ENCODE measurements at regions not wholly inside any gene's neighbourhood (a gene's known extent, or its start where the extent isn't known, plus 50 kb on each side); places are given as distances from the start of the nearest gene placed in this dataset.

- H3K4me1 ChIP-seq: no peaks in the 10 kb centered on the region
- H3K36me3 ChIP-seq (ENCODE audit: control insufficient read depth, insufficient read depth, low read length): no peaks in the 10 kb centered on the region
- no peak overlapping the region for H3K4me3 ChIP-seq (ENCODE audit: low read depth, low read length)
- no peaks in the 10 kb centered on the region for H3K27me3 ChIP-seq (replicated peaks; ENCODE audit: control insufficient read depth, insufficient read depth, low read length)
- Mint-ChIP-seq H3K9me3 (ENCODE audit: unreplicated experiment) (no peaks in the 10 kb centered on the region), H3K4me1 (ENCODE audit: low read depth, unreplicated experiment) (no peaks in the 10 kb centered on the region), H3K36me3 (ENCODE audit: insufficient read depth, unreplicated experiment) (peaks cover 6% of the 10 kb centered on the region), H3K27ac (ENCODE audit: unreplicated experiment) (no peak overlapping the region), H3K4me3 (ENCODE audit: unreplicated experiment) (no peak overlapping the region), H3K27me3 (ENCODE audit: insufficient read depth, unreplicated experiment) (no peaks in the 10 kb centered on the region)
- no peaks in the 10 kb centered on the region for H3K9me3 ChIP-seq
- ChIA-PET POLR2A (no interaction called here), CTCF (no interaction called here)
- no TSS peak for BruUV-seq (replicated peaks)
- TF ChIP-seq, protein P1, sequence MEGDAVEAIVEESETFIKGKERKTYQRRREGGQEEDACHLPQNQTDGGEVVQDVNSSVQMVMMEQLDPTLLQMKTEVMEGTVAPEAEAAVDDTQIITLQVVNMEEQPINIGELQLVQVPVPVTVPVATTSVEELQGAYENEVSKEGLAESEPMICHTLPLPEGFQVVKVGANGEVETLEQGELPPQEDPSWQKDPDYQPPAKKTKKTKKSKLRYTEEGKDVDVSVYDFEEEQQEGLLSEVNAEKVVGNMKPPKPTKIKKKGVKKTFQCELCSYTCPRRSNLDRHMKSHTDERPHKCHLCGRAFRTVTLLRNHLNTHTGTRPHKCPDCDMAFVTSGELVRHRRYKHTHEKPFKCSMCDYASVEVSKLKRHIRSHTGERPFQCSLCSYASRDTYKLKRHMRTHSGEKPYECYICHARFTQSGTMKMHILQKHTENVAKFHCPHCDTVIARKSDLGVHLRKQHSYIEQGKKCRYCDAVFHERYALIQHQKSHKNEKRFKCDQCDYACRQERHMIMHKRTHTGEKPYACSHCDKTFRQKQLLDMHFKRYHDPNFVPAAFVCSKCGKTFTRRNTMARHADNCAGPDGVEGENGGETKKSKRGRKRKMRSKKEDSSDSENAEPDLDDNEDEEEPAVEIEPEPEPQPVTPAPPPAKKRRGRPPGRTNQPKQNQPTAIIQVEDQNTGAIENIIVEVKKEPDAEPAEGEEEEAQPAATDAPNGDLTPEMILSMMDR (IDR thresholded peaks at IDR 0.05; ENCODE audit: insufficient read depth in 1 of 2, low read depth in 1 of 2, low read length in 1 of 2, severe bottlenecking in 1 of 2, unreplicated experiment in 1 of 2): no peak
- no peak for DNase-seq
- intact Hi-C loops (cut with micrococcal nuclease; ENCODE audit: unreplicated experiment): no loop called here
Measured at GRCh38 chr21:31395268-31395667, 51.2 kb upstream of the TIAM1 start.

- H3K4me3 Mint-ChIP-seq (ENCODE audit: unreplicated experiment): no peak overlapping the region
- no peak for DNase-seq
- H3K36me3 ChIP-seq (ENCODE audit: control insufficient read depth, insufficient read depth, low read length): no peaks in the 10 kb centered on the region
- H3K27ac Mint-ChIP-seq (ENCODE audit: unreplicated experiment): no peak overlapping the region
- no TSS peak for BruUV-seq (replicated peaks)
- CTCF ChIA-PET: no interaction called here
- intact Hi-C loops (cut with micrococcal nuclease; ENCODE audit: unreplicated experiment): no loop called here
- TF ChIP-seq, protein P1 (IDR thresholded peaks at IDR 0.05; ENCODE audit: insufficient read depth in 1 of 2, low read depth in 1 of 2, low read length in 1 of 2, severe bottlenecking in 1 of 2, unreplicated experiment in 1 of 2): no peak
- H3K9me3 ChIP-seq: no peaks in the 10 kb centered on the region
- H3K36me3 Mint-ChIP-seq (ENCODE audit: insufficient read depth, unreplicated experiment): peaks cover 6% of the 10 kb centered on the region
- no peak overlapping the region for H3K4me3 ChIP-seq (ENCODE audit: low read depth, low read length)
- POLR2A ChIA-PET: no interaction called here
- H3K27me3 ChIP-seq (replicated peaks; ENCODE audit: control insufficient read depth, insufficient read depth, low read length): no peaks in the 10 kb centered on the region
- H3K4me1 Mint-ChIP-seq (ENCODE audit: low read depth, unreplicated experiment): no peaks in the 10 kb centered on the region
- no peaks in the 10 kb centered on the region for H3K27me3 Mint-ChIP-seq (ENCODE audit: insufficient read depth, unreplicated experiment)
- no peaks in the 10 kb centered on the region for H3K4me1 ChIP-seq
- no peaks in the 10 kb centered on the region for H3K9me3 Mint-ChIP-seq (ENCODE audit: unreplicated experiment)
Measured at GRCh38 chr21:31394309-31394708, 50.2 kb upstream of the TIAM1 start.

All from Caco-2 (cell line).